Coronary artery (tissue), 2 donors: ENCODE measurements at regions not wholly inside any gene's neighbourhood (a gene's known extent, or its start where the extent isn't known, plus 50 kb on each side); places are given as distances from the start of the nearest gene placed in this dataset.

Experiments used
- DNase-seq: peaks from one replicate; pipeline ENCODE4 v3.0.0-alpha.2; 2017; ENCODE audit warnings: low spot score
- H3K27ac ChIP-seq, 2 donors: fragments of 200-600 bp; sonication (generic); one replicate each; pipeline ENCODE4 v1.5.1; 2016 to 2019
- H3K4me3 ChIP-seq: fragments of 200-600 bp; sonication (generic); 2 replicates; pipeline ENCODE4 v1.5.1; 2016; ENCODE audit warnings: mild to moderate bottlenecking, moderate library complexity
- CTCF ChIP-seq: fragments of 200-600 bp; sonication (generic); IDR thresholded peaks from one replicate; pipeline ENCODE4 v1.5.1; 2019; ENCODE audit warnings: antibody characterized with exemption

- Histone ChIP-seq H3K27ac (no peak overlapping the region), H3K4me3 (no peak overlapping the region)
- DNase-seq, result no peak
- no peak for TF ChIP-seq CTCF
These were observed 432.7 kb upstream of the SMIM21 start for GRCh38 chr18:75860166-75860565.

GRCh38 chr18:75859533-75859932 is 432.0 kb upstream of the SMIM21 start:
- no peak for DNase-seq
- Histone ChIP-seq H3K4me3 (no peak overlapping the region), H3K27ac (no peak overlapping the region)
- TF ChIP-seq CTCF, result no peak

GRCh38 chr18:75858754-75859153 is 431.3 kb upstream of the SMIM21 start:
- no peak overlapping the region for H3K4me3 ChIP-seq
- TF ChIP-seq CTCF, result no peak
- H3K27ac ChIP-seq, result no peak overlapping the region
- DNase-seq, result no peak

- no peak for DNase-seq
- TF ChIP-seq CTCF, result no peak
- no peak overlapping the region for H3K4me3 ChIP-seq
- no peak overlapping the region for H3K27ac ChIP-seq
These were observed 430.1 kb upstream of the SMIM21 start for GRCh38 chr18:75857558-75857957.

GRCh38 chr18:75854808-75855207 is 427.3 kb upstream of the SMIM21 start:
- DNase-seq, result no peak
- H3K4me3 ChIP-seq, result no peak overlapping the region
- H3K27ac ChIP-seq, result no peak overlapping the region
- TF ChIP-seq CTCF, result no peak

- DNase-seq, result no peak
- no peak overlapping the region for H3K27ac ChIP-seq
- no peak for TF ChIP-seq CTCF
- no peak overlapping the region for H3K4me3 ChIP-seq
These were observed 426.7 kb upstream of the SMIM21 start for GRCh38 chr18:75854174-75854573.

GRCh38 chr18:75846321-75846720 is 418.8 kb upstream of the SMIM21 start:
- H3K4me3 ChIP-seq, result no peak overlapping the region
- H3K27ac ChIP-seq, result no peak overlapping the region
- no peak for DNase-seq
- no peak for TF ChIP-seq CTCF
